Left ventricle myocardium inferior (tissue), 1 donor: ENCODE measurements at regions not wholly inside any gene's neighbourhood (a gene's known extent, or its start where the extent isn't known, plus 50 kb on each side); places are given as distances from the start of the nearest gene placed in this dataset.

ENCODE experiments used
- DNase-seq: peaks from one replicate; pipeline ENCODE4 v3.0.0-alpha.2; 2020
- H3K27ac ChIP-seq: fragments of 200-600 bp; replicated peaks from 2 replicates; pipeline ENCODE4 v1.8.0; 2021
- H3K27me3 ChIP-seq: fragments of 200-600 bp; 2 replicates; pipeline ENCODE4 v1.8.0; 2021; ENCODE audit warnings: low read depth
- H3K36me3 ChIP-seq: fragments of 200-600 bp; 2 replicates; pipeline ENCODE4 v1.8.0; 2021
- H3K4me1 ChIP-seq: fragments of 200-600 bp; 2 replicates; pipeline ENCODE4 v1.8.0; 2021
- H3K4me3 ChIP-seq: fragments of 200-600 bp; 2 replicates; pipeline ENCODE4 v1.8.0; 2021; ENCODE audit warnings: mild to moderate bottlenecking, moderate library complexity
- H3K9me3 ChIP-seq: fragments of 200-600 bp; replicated peaks from 2 replicates; pipeline ENCODE4 v1.8.0; 2021
- CTCF ChIP-seq: fragments of 200-600 bp; IDR thresholded peaks from 2 replicates; pipeline ENCODE4 v1.8.0; 2021; ENCODE audit warnings: antibody characterized with exemption, mild to moderate bottlenecking, borderline replicate concordance
- intact Hi-C: fragments of 100-400 bp; cut with micrococcal nuclease; formaldehyde crosslinking; loops from one replicate; pipeline ENCODE4 v1.11.0; 2022
- donor health status: DM: no; HTN: yes; CAD: no; lungs with severe emphysema.

DNA sequence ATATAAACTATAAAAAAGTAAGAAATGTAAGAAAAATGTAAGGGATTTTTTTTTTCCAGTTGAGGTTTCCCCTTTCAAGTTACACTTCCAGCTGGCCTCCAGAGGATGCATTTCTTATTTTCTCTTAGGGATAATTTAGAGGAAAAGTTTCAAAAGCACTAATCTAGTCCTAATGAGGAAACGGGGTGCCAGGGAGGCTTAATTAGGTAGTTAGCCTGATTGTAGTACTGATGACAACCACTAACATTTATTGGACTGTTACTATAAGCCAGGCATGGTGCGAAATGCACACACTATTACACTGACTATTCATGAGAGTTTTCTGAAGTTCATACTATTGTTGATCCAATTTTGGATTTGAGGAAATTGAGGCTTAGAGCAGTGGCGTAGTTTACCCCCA, 290.8 kb upstream of the FMN2 start:
- Histone ChIP-seq H3K9me3 (no peaks in the 10 kb centered on the region), H3K4me3 (no peak overlapping the region), H3K27me3 (no peaks in the 10 kb centered on the region), H3K36me3 (no peaks in the 10 kb centered on the region), H3K4me1 (no peaks in the 10 kb centered on the region), H3K27ac (no peak overlapping the region)
- TF ChIP-seq CTCF = no peak
- intact Hi-C loops = no loop called here
- DNase-seq = no peak

DNA sequence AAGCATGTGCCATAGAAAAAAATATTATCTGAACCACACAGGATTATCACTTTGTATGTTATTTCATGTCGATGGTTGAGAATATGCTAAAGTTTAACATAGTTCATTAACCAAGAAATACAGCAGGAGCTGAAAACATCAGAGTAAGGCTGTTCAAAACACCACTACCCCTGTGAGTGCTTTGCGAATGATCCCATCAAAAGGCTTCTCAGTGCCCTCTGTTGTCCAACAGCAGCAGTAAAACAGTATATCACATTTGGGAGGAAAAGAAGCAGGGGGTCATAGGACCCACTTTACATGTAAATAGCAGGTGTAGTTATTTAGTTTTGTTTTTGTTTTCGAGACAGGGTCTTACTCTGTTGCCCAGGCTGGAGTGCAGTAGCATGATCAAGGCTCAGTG, 289.4 kb upstream of the FMN2 start:
- Histone ChIP-seq H3K9me3 (no peaks in the 10 kb centered on the region), H3K27ac (no peak overlapping the region), H3K27me3 (no peaks in the 10 kb centered on the region), H3K4me1 (no peaks in the 10 kb centered on the region), H3K4me3 (no peak overlapping the region), H3K36me3 (no peaks in the 10 kb centered on the region)
- TF ChIP-seq CTCF = no peak
- intact Hi-C loops = no loop called here
- no peak for DNase-seq

- H3K4me3 ChIP-seq = no peak overlapping the region
- no peaks in the 10 kb centered on the region for H3K4me1 ChIP-seq
- no peaks in the 10 kb centered on the region for H3K9me3 ChIP-seq
- no peak overlapping the region for H3K27ac ChIP-seq
- no peaks in the 10 kb centered on the region for H3K36me3 ChIP-seq
- no peak for TF ChIP-seq CTCF
- intact Hi-C loops = no loop called here
- no peaks in the 10 kb centered on the region for H3K27me3 ChIP-seq
- DNase-seq = no peak
These were observed 287.9 kb upstream of the FMN2 start for GRCh38 chr1:239803781-239804180.

- Histone ChIP-seq H3K27me3 (no peaks in the 10 kb centered on the region), H3K4me3 (no peak overlapping the region), H3K27ac (no peak overlapping the region), H3K9me3 (no peaks in the 10 kb centered on the region), H3K36me3 (no peaks in the 10 kb centered on the region), H3K4me1 (no peaks in the 10 kb centered on the region)
- intact Hi-C loops = no loop called here
- no peak for DNase-seq
- no peak for TF ChIP-seq CTCF
These were observed 287.4 kb upstream of the FMN2 start for GRCh38 chr1:239804266-239804665.

DNA sequence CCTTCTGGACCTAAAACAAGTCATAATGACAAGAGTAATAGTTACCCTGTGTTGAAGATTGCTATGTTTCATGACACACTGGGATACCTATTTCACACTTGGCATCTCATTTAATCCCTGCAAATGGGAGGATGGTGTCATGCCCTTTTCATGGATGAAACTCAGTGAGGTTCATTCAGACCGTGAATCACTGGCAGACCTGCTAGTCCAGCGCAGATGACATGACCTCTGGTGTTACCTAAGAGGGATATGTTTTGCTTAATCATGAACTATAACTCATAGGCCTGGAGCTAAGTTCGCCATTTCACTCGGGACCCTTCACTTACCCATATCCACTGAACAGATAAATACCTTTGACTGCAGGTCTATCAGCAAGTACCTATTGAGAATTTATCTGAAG, 286.6 kb upstream of the FMN2 start:
- no peak overlapping the region for H3K4me3 ChIP-seq
- intact Hi-C loops = no loop called here
- no peaks in the 10 kb centered on the region for H3K4me1 ChIP-seq
- no peaks in the 10 kb centered on the region for H3K27me3 ChIP-seq
- TF ChIP-seq CTCF = no peak
- DNase-seq = no peak
- no peak overlapping the region for H3K27ac ChIP-seq
- H3K9me3 ChIP-seq = no peaks in the 10 kb centered on the region
- H3K36me3 ChIP-seq = no peaks in the 10 kb centered on the region
